ENCODE measurements at regions not wholly inside any gene's neighbourhood (a gene's known extent, or its start where the extent isn't known, plus 50 kb on each side); places are given as distances from the start of the nearest gene placed in this dataset.

DNA sequence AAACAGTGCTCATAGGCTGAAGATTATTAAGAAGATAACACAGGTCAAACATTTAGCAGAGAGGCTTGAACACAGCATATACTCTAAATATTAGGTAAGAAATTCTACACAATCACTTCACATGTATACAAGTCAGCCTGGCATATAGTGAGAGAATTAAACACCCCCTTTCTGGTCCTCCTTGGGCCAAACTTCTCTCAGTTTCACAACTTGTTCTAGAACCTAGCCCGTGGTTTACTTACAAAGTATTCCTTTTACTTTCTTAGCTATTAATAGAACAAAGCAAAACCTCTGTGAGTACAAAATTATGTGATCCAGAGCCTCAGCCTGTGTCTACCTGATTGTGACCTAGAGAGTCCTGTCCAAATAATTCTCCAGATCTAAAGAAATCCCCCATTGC lies 562.8 kb downstream of the TNS1 start:
- TF ChIP-seq POLR2AphosphoS5 (IDR thresholded peaks at IDR 0.05) = no peak
- no peak for TF ChIP-seq POLR2A (IDR thresholded peaks at IDR 0.05)
